ENCODE measurements at regions not wholly inside any gene's neighbourhood (a gene's known extent, or its start where the extent isn't known, plus 50 kb on each side); places are given as distances from the start of the nearest gene placed in this dataset.

DNA sequence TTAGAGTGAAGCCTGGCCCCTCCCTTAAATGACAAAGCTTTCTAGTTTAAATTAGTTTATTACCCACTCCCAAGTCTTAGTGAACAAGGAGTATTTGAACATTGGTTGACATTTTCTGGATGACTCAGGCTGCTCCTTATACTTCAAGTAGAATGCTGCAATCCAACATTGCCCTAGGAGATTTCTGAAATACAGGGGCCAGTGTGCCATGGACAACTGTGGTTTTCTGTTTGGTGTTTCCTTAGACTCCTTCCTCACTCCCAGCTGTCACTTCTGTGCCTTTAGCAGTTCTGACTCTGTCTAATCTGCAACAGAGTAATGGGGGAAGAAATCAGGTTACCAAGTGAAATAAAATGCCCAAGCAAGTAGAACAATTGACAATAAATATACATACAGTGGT, 116.1 kb upstream of the P2RY1 start:
- TF ChIP-seq, protein P1, sequence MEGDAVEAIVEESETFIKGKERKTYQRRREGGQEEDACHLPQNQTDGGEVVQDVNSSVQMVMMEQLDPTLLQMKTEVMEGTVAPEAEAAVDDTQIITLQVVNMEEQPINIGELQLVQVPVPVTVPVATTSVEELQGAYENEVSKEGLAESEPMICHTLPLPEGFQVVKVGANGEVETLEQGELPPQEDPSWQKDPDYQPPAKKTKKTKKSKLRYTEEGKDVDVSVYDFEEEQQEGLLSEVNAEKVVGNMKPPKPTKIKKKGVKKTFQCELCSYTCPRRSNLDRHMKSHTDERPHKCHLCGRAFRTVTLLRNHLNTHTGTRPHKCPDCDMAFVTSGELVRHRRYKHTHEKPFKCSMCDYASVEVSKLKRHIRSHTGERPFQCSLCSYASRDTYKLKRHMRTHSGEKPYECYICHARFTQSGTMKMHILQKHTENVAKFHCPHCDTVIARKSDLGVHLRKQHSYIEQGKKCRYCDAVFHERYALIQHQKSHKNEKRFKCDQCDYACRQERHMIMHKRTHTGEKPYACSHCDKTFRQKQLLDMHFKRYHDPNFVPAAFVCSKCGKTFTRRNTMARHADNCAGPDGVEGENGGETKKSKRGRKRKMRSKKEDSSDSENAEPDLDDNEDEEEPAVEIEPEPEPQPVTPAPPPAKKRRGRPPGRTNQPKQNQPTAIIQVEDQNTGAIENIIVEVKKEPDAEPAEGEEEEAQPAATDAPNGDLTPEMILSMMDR (IDR thresholded peaks at IDR 0.05; ENCODE audit: borderline replicate concordance, extremely low read depth, low read length, poor library complexity, severe bottlenecking): no peak
- no peak for TF ChIP-seq EZH2 (IDR thresholded peaks at IDR 0.05; ENCODE audit: borderline replicate concordance, low read depth, low read length, severe bottlenecking)

Measured in DND-41 (cell line).